Panc1 (cell line): ENCODE measurements at regions not wholly inside any gene's neighbourhood (a gene's known extent, or its start where the extent isn't known, plus 50 kb on each side); places are given as distances from the start of the nearest gene placed in this dataset.

Experiments used
- ATAC-seq: fragments of 200-7000 bp; cut with Tn5 transposase; 2 replicates; pipeline ENCODE4 v1.9.1; 2020; ENCODE audit warnings: mild to moderate bottlenecking, moderate library complexity
- BruUV-seq: library from RNA; stranded (reverse); fragments of 400-500 nt; replicated peaks from 2 replicates; lab custom pipeline; 2021; lab: Mats Ljungman, UMichigan
- CTCF ChIA-PET: fragments of 300-600 bp; sonication (Branson Sonifier 250); formaldehyde crosslinking; loops from one replicate; lab custom pipeline; 2022; ENCODE audit warnings: antibody characterized with exemption; lab: Charles Lee
- POLR2A ChIA-PET: fragments of 300-600 bp; sonication (Branson Sonifier 250); formaldehyde crosslinking; loops from one replicate; lab custom pipeline; 2022; ENCODE audit warnings: antibody characterized with exemption; lab: Charles Lee
- DNase-seq: peaks from one replicate; pipeline ENCODE4 v3.0.0-alpha.2; 2010; ENCODE audit warnings: low read depth, low spot score
- H3K27ac ChIP-seq: 2 replicates; pipeline ENCODE4 v1.5.1; 2011; ENCODE audit warnings: mild to moderate bottlenecking, low read length, inconsistent platforms
- H3K27me3 ChIP-seq: fragments of 200-500 bp; sonication (Bioruptor generic); 2 replicates; pipeline ENCODE4 v1.6.0; 2014; ENCODE audit warnings: low read length, inconsistent platforms; ENCODE audit not compliant: control insufficient read depth, insufficient read depth
- H3K36me3 ChIP-seq: fragments of 200-500 bp; sonication (Bioruptor generic); 2 replicates; pipeline ENCODE4 v1.5.1; 2014; ENCODE audit warnings: inconsistent platforms, mild to moderate bottlenecking, low read length, moderate library complexity; ENCODE audit not compliant: control insufficient read depth, insufficient read depth
- H3K4me1 ChIP-seq: 2 replicates; pipeline ENCODE4 v1.5.1; 2011; ENCODE audit warnings: inconsistent platforms, mild to moderate bottlenecking, low read length, moderate library complexity; ENCODE audit not compliant: control insufficient read depth, insufficient read depth
- H3K4me3 ChIP-seq, 2 experiments: 2 replicates each; pipeline ENCODE4 v1.5.1; 2011 to 2012; ENCODE audit warnings: low read depth in 2 of 2, low read length in 2 of 2, mild to moderate bottlenecking in 2 of 2, inconsistent platforms in 1 of 2, moderate library complexity in 1 of 2
- H3K9me3 ChIP-seq: fragments of 200-500 bp; sonication (Bioruptor generic); 2 replicates; pipeline ENCODE4 v1.5.1; 2014; ENCODE audit warnings: low read depth, mild to moderate bottlenecking, inconsistent platforms, low read length, moderate library complexity; ENCODE audit not compliant: control insufficient read depth, insufficient read depth
- POLR2AphosphoS5 ChIP-seq: IDR thresholded peaks from 2 replicates; pipeline ENCODE4 v1.6.1; 2012; ENCODE audit warnings: mild to moderate bottlenecking, low read depth, low read length, moderate library complexity
- SIN3A ChIP-seq: IDR thresholded peaks from 2 replicates; pipeline ENCODE4 v1.6.1; 2012; ENCODE audit warnings: low read depth, mild to moderate bottlenecking, low read length, moderate library complexity, borderline replicate concordance; ENCODE audit not compliant: insufficient read depth
- TCF7L2 ChIP-seq: IDR thresholded peaks from 2 replicates; pipeline ENCODE4 v1.6.1; 2011; ENCODE audit warnings: mild to moderate bottlenecking, low read depth, low read length, inconsistent platforms
- in situ Hi-C: cut with HindIII; loops from 2 replicates; pipeline ENCODE4 v1.10.0; 2016; ENCODE audit warnings: low sequenced_read_pairs, low pct_unique_long_range_greater_than_20kb
- intact Hi-C: fragments of 100-400 bp; cut with micrococcal nuclease; formaldehyde crosslinking; loops from one replicate; pipeline ENCODE4 v1.10.0; 2022; ENCODE audit not compliant: unreplicated experiment
- TF ChIP-seq, protein P1 (sequence below): fragments of 450-650 bp; IDR thresholded peaks from 2 replicates; pipeline ENCODE4 v1.5.1; 2017; ENCODE audit warnings: mild to moderate bottlenecking
- TF ChIP-seq, protein P2 (sequence below), 2 experiments: IDR thresholded peaks; 2 replicates each; pipeline ENCODE4 v1.6.1; 2011 to 2012; ENCODE audit warnings: low read depth in 2 of 2, control low read depth in 1 of 2, low read length in 1 of 2, mild to moderate bottlenecking in 1 of 2, moderate library complexity in 1 of 2; ENCODE audit not compliant: insufficient read depth in 1 of 2

DNA sequence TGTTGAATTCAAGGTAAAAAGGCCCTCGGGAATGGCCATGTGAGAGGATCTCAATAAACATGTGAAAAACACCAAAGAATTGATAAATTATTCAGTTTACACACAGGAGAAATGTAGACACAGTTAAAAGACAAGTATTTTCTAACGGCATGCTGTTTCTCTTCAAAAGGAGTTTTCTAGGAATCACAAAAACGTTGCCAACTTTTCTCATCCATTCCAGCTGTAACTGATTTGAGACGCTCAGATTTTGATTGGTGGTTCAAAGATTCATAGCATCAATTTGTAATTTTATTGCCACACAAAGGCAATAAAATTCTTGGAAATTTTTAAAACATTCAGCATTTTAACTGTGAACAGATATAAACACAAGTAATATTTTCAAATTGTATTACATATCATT lies 384.9 kb upstream of the PFKP start:
- H3K9me3 ChIP-seq, result no peaks in the 10 kb centered on the region
- H3K36me3 ChIP-seq, result no peaks in the 10 kb centered on the region
- ChIA-PET CTCF (no interaction called here), POLR2A (no interaction called here)
- intact Hi-C loops (no loop called here), in situ Hi-C loops (no loop called here)
- no TSS peak for BruUV-seq
- DNase-seq (no peak), ATAC-seq (no peak)
- no peaks in the 10 kb centered on the region for H3K27me3 ChIP-seq
- no peaks in the 10 kb centered on the region for H3K4me1 ChIP-seq
- no peak overlapping the region for H3K27ac ChIP-seq
- H3K4me3 ChIP-seq, result no peak overlapping the region
- TF ChIP-seq POLR2AphosphoS5, result no peak
- TF ChIP-seq SIN3A, result no peak
- TF ChIP-seq, protein P1, sequence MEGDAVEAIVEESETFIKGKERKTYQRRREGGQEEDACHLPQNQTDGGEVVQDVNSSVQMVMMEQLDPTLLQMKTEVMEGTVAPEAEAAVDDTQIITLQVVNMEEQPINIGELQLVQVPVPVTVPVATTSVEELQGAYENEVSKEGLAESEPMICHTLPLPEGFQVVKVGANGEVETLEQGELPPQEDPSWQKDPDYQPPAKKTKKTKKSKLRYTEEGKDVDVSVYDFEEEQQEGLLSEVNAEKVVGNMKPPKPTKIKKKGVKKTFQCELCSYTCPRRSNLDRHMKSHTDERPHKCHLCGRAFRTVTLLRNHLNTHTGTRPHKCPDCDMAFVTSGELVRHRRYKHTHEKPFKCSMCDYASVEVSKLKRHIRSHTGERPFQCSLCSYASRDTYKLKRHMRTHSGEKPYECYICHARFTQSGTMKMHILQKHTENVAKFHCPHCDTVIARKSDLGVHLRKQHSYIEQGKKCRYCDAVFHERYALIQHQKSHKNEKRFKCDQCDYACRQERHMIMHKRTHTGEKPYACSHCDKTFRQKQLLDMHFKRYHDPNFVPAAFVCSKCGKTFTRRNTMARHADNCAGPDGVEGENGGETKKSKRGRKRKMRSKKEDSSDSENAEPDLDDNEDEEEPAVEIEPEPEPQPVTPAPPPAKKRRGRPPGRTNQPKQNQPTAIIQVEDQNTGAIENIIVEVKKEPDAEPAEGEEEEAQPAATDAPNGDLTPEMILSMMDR, result no peak
- TF ChIP-seq, protein P2, sequence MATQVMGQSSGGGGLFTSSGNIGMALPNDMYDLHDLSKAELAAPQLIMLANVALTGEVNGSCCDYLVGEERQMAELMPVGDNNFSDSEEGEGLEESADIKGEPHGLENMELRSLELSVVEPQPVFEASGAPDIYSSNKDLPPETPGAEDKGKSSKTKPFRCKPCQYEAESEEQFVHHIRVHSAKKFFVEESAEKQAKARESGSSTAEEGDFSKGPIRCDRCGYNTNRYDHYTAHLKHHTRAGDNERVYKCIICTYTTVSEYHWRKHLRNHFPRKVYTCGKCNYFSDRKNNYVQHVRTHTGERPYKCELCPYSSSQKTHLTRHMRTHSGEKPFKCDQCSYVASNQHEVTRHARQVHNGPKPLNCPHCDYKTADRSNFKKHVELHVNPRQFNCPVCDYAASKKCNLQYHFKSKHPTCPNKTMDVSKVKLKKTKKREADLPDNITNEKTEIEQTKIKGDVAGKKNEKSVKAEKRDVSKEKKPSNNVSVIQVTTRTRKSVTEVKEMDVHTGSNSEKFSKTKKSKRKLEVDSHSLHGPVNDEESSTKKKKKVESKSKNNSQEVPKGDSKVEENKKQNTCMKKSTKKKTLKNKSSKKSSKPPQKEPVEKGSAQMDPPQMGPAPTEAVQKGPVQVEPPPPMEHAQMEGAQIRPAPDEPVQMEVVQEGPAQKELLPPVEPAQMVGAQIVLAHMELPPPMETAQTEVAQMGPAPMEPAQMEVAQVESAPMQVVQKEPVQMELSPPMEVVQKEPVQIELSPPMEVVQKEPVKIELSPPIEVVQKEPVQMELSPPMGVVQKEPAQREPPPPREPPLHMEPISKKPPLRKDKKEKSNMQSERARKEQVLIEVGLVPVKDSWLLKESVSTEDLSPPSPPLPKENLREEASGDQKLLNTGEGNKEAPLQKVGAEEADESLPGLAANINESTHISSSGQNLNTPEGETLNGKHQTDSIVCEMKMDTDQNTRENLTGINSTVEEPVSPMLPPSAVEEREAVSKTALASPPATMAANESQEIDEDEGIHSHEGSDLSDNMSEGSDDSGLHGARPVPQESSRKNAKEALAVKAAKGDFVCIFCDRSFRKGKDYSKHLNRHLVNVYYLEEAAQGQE (IDR thresholded peaks at IDR 0.05; ENCODE audit: insufficient read depth in 1 of 2, low read depth in 2 of 2, low read length in 1 of 2), result no peak
- TF ChIP-seq TCF7L2, result no peak

DNA sequence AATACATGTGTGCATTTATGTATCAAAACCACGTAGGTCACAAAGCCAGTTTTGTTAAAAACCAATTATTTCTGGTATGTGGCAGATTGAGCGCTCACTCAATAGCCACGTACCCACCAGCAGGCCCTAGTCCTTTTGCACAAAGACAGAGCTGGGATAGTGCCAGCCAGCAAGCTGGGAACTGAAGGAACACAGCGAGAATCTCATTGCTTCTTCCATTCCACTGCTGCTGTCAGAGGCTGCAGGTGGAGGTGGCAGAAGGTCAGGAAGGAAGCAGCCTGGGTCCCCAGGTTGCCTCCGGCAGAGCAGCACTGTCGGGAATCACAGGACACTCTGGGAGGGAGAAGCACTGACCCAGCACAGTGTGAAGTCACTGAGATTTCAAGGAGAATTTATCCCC lies 385.5 kb upstream of the PFKP start:
- DNase-seq (no peak), ATAC-seq (no peak)
- Histone ChIP-seq H3K27me3 (no peaks in the 10 kb centered on the region), H3K4me3 (no peak overlapping the region), H3K27ac (no peak overlapping the region), H3K4me1 (no peaks in the 10 kb centered on the region), H3K36me3 (no peaks in the 10 kb centered on the region), H3K9me3 (no peaks in the 10 kb centered on the region)
- ChIA-PET CTCF (no interaction called here), POLR2A (no interaction called here)
- in situ Hi-C loops (no loop called here), intact Hi-C loops (no loop called here)
- BruUV-seq, result no TSS peak
- TF ChIP-seq SIN3A (no peak), POLR2AphosphoS5 (no peak), TCF7L2 (no peak)
- TF ChIP-seq, protein P2 (IDR thresholded peaks at IDR 0.05; ENCODE audit: insufficient read depth in 1 of 2, low read depth in 2 of 2, low read length in 1 of 2), result no peak
- TF ChIP-seq, protein P1, result no peak
